ENCODE measurements at regions not wholly inside any gene's neighbourhood (a gene's known extent, or its start where the extent isn't known, plus 50 kb on each side); places are given as distances from the start of the nearest gene placed in this dataset.

DNA sequence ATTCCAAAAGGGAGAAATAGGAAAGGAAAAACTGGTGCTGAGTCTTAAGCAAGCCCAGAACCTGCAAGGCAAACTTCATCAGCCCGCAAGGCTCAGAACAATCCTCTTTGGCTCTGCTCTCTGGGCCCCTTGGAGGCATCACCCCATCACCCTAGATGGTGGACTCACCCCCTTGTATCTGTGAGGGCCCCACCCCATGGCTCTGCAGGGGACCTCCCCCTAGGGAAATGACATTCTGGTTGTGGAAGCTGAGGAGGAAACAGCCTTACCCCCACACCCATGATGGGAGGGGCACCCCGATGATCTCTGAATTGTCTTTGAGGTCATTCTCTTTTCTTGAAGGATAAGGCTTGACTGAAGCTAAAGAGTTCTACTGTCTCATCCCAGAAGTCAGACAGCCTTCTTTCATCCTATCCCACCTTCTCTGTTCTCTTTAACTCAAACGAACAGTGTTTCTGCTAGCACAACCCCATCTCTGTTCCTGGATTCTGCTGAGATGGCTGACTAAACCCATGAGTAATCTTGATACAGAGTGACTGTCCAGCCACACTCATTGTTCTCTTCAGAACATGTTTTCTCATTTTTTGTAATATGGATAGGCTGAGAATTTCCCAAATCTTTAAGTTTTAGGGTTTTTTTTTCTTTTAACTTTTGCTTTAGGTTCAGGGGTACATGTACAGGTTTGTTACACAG is 492.1 kb upstream of the MYT1L start:
- DNase-seq (ENCODE audit: extremely low read depth, low read depth, low spot score), result no peak

DNA sequence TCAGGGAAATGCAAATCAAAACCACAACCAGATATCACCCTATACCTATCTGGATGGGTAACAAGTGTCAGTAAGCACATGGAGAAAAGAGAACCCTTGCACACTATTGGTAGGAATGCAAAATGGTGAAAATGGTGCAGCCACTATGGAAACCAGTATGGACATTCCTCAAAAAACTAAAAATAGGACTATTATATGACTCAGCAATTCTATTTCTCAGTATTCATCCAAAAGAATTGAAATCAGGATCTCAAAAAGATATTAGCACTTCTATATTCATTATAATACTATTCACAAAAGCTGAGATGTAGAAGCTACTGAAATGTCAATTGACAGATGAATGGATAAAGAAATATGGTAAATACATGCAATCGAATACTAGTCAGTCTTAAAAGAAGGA is 491.1 kb upstream of the MYT1L start:
- no peak for DNase-seq (ENCODE audit: extremely low read depth, low read depth, low spot score)

DNA sequence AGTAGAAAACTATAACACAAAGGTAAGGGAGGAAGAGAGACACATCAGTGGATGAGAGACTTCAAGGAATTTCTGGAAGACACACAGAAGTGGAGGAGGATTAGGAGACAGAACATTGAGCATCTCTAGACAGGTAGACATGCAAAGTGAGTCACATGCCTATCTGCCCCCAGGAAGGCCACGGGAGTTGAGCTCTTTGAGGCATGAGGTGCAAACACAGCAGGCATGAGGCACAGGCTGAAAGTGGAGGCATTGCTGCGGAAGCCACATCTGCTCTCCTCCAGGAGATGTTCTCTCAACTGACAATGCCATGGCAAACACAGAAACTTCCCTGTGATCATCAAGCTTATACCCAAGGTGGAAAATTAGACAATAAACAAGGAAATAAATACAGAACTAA is 481.6 kb upstream of the MYT1L start:
- no peak for DNase-seq (ENCODE audit: extremely low read depth, low read depth, low spot score)

DNA sequence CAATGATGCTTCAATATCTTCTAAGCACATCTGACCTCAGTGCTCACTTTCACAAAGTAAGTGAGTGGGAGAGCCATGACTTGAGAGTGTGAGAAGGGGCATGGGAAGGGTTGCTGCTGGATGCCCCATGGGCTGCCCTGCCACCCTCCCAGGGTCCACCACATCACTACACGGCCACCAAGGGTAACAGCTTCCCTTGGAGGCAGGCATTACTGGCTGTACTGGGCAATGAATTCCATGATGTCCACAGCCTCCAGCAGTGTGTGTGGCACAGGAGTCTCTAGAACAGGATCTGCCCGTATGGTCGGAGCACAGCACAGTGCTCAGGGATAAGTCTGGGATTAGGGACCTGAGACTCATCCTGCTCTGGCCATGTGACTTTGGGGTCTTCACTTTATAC is 481.0 kb upstream of the MYT1L start:
- DNase-seq (ENCODE audit: extremely low read depth, low read depth, low spot score), result no peak

DNA sequence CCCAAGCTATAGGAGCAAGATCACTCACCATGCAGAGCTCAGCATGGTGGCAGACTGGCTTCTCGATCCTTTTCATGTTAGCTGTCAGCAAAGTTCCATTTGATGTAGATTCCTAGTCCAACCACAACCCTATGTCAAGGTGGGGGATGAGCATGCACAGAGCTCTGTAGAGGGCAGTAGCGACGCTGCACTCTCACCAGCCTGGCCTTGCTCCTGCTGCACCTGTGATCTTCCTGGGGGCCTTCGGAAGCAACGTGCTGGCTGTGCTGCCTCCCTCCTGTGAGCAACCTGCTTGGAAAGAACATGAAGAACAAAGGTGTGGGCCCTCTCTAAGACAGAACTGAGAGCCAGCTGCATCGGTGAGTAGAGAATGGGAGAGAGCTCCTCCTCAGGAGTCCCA is 479.4 kb upstream of the MYT1L start:
- DNase-seq (ENCODE audit: extremely low read depth, low read depth, low spot score), result no peak

DNA sequence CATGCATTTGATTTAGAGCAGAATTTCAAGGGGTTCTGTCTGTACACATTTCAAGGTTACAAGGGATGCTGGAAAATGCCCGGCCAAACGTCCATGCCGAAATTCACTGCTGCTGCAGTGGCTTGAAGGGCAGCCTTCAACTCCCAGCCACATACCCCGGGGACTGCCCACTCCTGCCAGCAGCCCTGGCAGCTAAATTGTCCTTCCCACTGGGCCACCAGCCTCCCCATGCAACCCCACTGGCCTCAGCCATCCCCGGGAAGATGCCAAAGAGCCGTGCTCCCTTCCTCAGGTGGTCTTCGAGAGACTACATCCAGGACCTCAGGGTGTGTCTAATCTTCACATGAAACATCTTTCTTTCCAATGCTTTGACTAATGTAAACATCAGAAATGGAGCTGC is 478.7 kb upstream of the MYT1L start:
- no peak for DNase-seq (ENCODE audit: extremely low read depth, low read depth, low spot score)

DNA sequence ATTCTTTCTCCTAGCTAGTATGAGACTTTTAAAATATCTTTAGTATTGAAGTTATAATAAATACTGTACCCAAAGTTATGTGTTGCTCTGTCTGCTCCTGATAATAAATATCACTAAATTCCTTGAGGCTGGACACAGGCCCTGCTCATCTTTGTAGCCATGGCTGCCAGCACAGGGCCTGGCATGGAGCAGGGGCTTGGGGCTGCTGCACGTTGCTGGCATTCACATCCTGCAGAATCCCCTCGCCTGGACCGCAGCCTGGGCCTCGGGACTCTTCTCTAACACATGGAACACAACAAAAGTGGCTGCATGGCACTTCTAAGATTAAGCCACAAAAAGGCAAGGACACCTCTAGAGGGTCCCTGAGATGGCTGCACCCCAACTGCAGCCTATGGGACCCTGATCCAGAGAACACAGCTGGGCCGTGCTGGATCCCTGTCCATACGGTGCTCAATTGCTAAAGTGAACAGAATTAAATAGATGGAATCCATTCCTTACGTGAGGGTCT is 477.5 kb upstream of the MYT1L start:
- no peak for DNase-seq (ENCODE audit: extremely low read depth, low read depth, low spot score)

DNA sequence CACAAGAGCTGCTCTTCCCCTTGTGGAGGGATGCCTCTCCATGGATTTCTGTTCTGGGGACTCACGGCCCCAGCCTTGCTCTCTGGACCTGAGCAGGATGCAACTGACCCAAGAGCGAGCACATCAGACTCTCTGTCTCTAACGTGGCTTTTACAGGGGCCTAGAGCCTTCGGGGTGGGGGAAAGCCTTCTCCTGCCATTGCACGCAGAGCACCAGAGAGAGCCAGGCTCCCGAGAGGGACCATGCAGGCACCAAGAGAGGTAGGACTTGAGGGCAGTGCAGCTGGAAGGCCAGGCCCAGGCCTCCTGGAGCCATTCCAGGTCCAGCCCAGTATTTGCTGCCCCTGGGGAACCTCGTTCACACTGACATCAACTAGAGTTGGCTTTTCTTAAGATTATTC is 475.6 kb upstream of the MYT1L start:
- no peak for DNase-seq (ENCODE audit: extremely low read depth, low read depth, low spot score)

DNA sequence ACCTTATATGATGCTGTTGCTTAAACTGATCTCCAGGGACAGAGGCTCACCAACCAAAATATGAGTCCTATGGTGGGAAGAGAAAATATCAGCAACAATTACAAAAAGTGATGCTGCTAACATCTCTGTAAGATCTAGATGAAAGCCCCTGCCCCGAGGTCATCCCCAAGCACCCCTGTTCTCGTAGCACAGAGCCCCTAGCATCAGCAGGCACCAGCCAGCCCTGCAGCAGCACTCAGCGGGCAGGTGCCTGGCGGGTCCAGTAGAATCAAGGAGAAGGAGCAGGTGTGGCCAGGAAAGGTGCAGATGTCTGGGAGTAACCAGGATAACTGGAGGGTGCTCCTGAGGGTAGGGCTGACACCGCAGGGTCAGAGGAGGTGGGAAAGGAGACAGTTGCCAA is 474.2 kb upstream of the MYT1L start:
- no peak for DNase-seq (ENCODE audit: extremely low read depth, low read depth, low spot score)

DNA sequence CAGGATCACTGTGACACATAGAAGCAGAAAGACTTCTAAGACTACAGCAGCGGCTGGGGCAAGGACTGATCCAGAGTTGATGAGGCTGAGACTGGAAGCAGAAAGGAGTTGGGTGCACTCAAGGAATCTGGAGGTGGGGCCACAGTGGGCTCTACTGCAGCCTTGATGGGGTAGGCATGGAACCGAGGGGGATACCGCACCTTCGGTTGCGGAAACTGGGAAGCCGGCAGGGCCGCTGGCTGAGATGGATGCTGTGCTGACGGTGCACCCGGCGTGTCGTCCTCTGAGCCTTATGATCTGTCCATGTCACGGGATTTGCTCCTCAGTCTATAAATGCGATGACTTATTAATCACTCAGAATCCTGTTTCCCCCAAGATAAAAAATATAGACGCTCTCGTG is 473.5 kb upstream of the MYT1L start:
- DNase-seq (ENCODE audit: extremely low read depth, low read depth, low spot score), result no peak

DNA sequence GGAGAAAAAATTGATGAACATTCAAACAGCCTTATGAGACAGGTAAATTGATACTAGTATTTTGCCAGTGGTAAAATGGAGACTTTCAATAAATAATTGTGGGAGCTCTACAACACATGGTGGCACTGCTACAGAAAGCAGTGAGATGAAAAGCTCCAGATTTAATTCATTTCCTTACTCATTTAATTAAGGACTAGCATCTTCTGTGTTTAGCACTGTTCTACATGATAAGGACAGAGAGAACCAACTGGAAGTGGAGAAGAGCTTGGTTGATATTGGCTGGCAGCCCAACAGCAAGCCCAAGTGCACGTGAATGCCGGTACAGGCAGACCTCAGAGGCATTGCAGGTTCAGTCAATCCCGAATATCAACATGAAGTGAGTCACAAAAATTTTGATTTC is 470.4 kb upstream of the MYT1L start:
- no peak for DNase-seq (ENCODE audit: extremely low read depth, low read depth, low spot score)

DNA sequence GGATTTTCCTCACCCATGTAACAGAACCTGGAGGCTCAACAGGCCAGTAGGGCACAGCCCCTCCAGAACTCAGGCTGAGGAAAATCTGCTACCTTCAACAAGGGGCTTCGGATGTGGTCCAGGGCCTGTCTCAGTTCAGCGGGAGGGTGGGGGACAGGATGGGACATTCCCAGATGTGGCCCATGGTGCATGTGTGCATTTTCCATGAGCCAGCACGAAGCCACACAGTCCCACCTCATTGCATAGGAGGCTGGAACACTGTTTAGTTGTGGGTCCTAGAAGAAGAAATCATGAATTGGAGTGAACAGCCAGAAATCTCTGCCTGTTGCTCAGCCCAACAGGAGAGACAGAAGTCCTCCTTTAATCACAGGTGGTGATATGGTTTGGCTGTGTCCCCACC is 469.6 kb upstream of the MYT1L start:
- no peak for DNase-seq (ENCODE audit: extremely low read depth, low read depth, low spot score)

DNA sequence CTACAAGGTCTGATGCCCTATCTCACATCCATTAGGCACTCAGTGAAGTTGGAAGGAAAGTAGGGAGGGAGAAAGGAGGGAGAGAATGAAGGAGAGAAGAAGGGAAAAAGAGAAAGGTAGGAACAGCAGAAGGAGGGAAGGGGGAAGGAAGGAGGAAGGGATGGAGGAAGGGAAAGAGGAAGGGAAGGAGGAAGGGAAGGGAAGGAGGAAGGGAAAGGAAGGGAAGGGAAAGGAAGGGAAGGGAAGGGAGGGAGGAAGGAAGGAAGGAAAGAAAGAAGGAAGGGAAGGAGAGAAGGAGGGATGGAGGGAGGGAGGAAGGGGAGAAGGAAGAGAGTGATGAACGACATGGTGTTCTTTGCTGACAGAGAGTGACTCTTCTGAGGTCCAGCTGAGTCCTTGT is 468.9 kb upstream of the MYT1L start:
- no peak for DNase-seq (ENCODE audit: extremely low read depth, low read depth, low spot score)

DNA sequence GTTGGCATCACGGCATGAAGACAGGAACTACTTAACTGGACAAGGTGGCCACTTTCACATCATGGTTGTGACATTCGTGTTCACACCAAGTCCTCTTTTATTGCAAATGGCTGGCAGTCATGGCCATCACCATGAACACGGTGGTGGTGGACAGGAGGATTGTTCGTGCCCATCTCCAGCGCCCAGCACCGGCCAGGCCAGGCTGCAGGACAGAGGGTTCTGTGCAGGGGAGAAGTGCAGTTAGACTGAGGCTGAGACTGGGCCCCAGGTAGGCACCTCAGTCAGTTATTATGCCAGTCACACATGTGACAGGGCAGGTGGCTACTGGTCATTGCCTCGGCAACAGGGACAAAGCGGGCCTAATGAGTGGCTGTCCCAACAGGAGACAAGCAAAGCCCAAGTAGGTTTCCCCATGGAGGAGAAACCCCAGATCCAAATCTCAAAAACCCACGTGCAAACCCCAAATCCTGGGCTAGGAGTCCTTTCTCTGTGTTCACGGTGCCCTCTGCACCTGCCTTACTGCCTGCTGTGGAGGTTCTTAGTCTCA is 468.1 kb upstream of the MYT1L start:
- no peak for DNase-seq (ENCODE audit: extremely low read depth, low read depth, low spot score)

DNA sequence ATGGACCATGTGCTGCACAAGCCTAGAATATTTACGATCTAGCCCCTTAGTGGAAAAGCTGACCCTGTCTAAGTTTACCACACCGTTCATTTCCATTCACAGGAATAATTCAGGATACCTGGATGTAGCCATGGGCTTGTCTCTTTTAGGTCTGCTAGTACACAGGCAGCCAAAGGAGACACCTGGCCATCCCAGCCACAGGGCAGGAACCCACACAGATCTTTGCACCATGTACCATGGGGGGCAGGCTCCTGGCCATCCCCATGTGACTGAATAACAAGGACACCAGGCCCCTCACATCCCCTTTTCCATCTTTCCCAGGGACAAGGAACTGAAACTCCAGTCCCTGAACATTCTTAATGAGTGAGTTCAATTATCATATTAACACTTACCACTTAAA is 467.3 kb upstream of the MYT1L start:
- DNase-seq (ENCODE audit: extremely low read depth, low read depth, low spot score), result no peak

DNA sequence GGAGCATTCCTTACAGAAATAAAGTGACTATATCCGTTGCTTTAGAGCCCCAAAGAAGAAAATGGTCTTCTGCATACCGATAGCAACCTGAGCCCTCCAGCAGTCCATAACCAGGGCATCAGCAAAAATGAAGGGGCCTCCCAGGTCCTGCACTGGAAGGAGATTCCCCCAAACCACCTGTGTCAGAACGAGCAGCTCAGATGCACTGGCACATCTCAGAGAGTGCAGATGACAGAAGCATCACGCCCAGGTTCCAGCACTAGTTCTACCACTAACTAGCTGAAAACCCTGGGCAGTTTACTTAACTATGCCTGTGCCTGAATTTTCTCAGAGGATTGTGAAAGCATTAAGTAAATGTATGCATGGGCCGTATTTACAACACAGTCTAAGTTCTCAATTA is 466.7 kb upstream of the MYT1L start:
- DNase-seq (ENCODE audit: extremely low read depth, low read depth, low spot score), result no peak

DNA sequence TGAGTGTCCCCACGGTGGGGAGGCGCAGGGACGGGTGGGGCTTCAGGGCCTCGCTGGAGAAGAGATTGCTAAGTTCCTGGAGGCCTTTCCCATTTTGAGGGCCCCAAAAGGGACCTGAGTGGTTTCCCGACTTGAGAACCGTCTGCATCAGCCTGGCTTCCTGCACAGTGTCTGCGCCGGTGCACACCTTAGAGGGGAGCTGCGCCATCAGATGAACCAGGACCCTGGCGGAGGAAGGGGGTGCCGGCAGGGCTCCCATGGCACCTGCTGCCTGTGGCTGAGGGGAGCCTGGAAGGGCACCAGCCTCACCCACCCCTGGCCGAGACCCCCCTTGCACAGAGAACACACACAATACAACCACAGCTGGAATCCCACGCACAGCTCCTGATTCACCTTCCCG is 465.1 kb upstream of the MYT1L start:
- no peak for DNase-seq (ENCODE audit: extremely low read depth, low read depth, low spot score)

DNA sequence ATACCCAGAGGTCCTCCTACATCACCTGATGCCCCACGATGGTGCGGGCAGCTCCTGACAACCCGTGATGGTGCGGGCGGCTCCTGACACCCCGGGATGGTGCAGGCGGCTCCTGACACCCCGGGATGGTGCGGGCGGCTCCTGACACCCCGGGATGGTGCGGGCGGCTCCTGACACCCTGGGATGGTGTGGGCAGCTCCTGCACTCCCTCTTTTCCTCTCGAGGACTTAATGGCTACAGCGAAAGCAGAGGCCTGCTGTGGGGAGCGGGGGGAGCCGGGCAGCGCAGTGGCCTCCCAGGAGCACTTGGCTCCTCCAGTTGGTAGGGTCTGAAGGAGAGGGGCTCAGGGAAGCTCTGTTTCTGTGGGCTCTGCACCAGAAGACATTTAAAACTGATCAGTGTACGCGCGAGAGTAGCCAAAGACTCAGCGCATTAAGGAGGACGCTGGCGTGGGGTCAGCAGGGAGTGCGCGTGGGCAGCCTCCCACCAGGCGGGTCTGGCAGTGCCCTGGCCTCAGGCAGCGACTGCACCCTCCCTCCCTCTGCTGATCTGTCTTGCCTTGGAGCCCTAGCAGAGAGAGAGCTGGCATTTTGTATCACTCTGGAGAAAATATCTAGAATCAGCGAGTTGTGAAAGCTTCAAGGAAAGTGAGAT is 464.5 kb upstream of the MYT1L start:
- DNase-seq (ENCODE audit: extremely low read depth, low read depth, low spot score), result no peak

DNA sequence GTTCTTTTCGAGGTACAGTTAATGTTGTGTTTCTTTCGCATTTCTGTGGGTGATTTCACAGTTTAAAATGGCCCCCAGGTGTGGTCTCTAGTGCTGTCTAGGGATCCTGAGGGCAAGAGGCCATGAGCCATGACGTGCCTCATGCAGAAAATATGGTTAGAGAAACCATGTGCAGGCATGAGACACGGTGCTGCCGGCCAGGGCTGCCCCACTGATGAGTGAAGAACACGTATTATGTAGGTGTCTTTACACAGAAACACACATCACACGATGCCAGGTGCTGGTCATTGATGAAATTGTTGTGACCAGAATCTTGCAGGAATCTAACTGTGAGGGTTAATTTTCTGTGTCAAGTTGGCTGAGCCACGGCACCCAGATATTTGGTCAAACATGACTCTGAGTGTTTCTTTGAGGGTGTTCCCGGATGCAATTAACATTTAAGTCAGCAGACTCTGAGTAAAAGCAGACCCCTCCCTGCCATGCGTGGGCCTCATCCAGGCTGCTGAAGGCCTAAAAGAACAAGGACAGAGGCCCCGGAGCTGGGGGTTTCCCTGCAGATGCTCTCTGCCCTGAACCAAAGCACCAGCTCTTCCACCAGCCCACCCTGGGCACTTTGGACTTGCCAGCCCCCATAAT is 463.0 kb upstream of the MYT1L start:
- DNase-seq (ENCODE audit: extremely low read depth, low read depth, low spot score), result no peak

DNA sequence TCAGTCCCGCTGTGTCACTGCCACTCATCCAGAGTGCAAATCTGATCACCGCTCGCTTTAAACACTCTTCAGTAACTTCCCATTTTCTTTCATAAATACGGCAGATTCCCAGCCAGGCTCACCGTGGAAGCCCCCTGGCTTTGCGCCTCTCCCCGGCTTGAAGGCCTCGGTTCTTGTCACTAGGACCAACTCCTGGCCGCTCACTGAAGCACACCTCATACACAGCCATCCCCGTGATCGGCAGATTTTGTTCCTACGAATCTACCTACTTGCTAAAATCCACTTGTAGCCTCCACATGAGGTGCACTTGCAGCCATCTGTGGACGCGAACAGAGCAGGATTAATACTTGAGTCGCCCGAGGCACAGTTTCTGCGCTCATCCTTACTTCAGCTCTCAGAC is 462.4 kb upstream of the MYT1L start:
- no peak for DNase-seq (ENCODE audit: extremely low read depth, low read depth, low spot score)

DNA sequence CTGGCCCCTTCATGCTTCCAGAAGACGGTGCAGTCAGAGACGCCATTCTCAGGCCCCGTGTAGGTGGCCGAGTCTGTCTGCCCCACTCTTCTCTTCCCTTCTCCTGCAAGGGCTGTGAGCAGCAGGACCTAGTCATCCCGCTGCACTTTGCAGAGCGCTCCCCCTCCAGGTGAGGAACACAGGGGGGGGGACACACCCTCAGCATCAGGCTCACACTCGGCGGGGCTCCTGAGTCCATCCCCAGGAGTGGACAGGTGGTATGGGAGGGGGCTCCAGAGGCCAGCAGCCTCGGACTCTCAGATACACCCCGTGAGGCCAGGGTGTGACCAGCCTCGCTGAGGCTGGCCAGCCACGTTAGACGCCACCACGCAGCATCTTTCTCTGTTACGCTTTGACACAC is 460.5 kb upstream of the MYT1L start:
- DNase-seq (ENCODE audit: extremely low read depth, low read depth, low spot score), result no peak

DNA sequence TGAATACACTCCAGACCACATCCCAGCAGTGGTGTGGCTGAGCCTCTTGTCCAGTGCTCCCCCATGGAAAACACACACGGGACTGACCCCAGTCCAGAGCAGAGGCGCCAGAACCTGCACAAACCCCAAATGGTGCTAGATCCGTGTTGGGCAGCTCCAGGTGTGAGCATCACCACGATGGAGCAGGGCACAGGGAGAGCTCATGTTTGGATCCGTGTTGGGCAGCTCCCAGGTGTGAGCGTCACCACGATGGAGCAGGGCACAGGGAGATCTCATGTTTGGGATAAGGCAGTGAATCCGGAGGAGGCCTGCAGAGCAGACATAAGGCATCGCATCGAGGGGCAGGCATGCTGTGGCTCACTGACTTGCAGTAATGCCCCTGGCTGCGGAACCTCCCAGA is 460.0 kb upstream of the MYT1L start:
- no peak for DNase-seq (ENCODE audit: extremely low read depth, low read depth, low spot score)

Measured in glomerular endothelial cell (primary cell).